A204.1 (cell line): ENCODE measurements at regions not wholly inside any gene's neighbourhood (a gene's known extent, or its start where the extent isn't known, plus 50 kb on each side); places are given as distances from the start of the nearest gene placed in this dataset.

Experiments
- FAIRE-seq: peaks from 2 replicates; lab custom pipeline; 2012; peaks lifted over from hg19 to GRCh38; lab: Jason Lieb, UNC

DNA sequence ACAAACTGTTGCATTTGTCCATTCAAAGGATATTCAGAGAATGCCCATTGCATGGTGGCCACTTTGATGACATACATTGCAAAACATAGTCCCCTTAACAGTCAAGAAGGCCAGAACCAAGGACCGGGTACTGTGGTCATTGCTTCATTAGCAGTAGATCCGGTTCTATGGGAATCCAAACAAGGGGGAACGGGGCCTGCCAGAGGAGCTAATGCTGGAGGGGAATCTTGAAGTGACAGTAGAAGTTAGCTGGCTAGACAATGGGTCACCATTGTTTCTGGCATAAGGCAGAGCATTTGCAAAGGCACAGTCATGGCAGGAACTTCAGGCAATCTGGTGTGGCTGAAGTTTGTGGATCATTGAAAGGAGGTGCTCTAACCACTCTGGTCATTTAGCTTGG, 279.7 kb downstream of the SS18 start:
- FAIRE-seq = no peak

DNA sequence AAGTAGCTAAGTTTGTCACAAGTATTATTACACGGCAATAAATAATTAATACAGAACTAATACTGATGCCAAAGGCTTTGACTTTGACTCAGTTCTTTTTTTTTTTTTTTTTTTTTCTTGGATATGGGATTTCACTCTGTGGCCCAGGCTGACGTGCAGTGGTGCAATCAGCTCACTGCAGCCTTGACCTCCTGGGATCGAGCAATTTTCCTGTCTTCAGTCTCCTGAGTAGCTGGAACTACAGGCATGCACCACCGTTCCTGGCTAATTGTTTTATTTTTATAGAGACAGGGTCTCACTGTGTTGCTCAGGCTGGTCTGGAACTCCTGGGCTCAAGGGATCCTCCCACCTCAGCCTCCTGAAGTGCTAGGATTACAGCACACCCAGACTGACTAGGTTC, 284.5 kb downstream of the SS18 start:
- no peak for FAIRE-seq

DNA sequence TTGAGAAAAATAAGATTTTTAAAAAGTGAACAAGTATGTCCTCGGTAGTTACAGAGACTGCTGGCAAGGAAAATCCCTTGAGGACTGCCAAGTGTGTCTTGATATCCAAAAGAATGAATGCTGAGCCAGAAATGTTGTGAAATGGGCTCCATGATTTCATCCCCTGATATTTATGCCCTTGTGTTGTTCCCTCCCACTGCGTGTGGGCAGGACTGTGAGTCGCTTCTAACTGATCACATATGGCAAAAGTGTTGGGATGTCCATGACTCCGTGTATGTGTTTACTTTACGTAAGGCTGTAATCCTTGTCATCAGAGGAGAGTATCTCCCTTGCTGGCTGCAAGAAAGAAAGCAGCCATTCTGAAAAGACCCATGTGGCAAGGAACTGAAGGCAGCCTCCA, 285.1 kb downstream of the SS18 start:
- no peak for FAIRE-seq

DNA sequence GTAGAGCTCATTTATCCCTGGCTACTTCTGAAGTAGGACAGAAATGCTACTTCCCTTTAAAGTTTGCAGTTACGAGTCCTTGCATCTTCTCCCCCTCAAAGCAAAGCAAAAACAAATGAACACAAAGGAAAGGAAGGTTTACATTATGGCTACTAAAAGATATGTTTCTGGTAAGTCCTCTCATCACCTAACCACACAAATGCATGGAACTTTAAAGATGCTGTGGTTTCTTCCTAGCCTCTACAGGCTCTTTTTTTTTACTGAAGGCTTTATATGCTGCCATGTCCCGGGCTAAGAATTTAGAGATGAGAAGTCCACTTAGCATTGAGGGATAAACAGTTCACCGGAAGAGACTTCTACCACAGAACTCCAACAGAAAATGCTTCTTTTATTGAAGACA, 291.2 kb downstream of the SS18 start:
- no peak for FAIRE-seq

DNA sequence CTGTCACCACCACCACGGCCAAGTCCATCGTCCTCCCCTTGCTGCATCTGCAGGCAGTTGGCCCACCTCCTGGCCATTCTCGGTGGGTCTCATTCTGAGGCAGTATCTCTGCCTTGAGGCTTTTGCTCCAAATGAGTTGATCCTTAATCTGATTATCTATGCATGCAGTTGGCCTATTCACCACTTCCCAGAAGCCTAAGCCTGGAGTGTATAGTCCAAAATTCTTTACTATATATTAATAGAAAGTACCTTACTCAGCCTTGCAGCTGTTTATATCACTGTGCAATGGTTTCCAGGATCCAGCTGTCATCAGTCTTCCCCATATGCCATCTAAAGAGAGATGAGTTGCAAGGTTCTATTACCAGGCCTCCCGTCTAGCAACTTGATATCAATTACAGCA, 292.4 kb downstream of the SS18 start:
- FAIRE-seq = no peak

DNA sequence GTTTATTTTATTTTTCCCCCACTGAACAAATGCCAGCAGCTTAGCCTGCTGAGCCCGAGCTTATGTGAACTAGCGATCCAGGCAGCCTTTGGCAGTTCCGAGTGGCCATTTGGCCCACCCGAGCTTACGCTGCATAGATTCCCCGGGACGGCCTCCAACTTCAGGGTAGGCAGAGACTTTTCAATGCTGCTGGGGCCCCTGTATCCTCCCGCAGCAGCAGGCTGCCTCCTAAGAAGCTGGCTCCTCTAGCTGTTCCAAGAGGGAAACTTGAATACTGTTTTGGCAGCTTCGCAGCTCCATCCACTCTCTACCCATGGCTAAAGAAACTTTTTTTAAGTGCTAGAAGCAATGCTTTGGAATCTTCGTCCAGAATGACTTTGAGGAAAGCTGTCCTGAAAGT, 295.2 kb downstream of the SS18 start:
- FAIRE-seq = no peak

DNA sequence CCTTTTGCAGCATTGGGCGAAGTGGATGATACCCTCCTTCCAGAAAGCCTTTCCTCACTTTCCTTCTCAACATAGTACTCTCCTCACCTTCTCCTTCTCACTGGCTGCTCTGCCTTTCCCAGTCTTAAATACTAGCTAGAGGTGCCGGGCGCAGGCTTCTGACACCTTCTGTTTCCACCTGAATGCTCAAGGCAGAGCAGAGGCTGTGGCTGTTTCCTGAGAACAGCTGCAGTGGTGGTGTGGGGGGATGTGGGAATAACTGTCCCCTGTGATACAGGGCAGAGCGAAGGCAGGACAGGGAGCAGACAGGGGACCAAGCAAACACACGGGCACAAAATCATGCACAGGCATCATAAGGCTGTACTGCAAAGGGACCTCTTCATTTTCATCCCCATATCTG, 303.1 kb downstream of the SS18 start:
- no peak for FAIRE-seq

DNA sequence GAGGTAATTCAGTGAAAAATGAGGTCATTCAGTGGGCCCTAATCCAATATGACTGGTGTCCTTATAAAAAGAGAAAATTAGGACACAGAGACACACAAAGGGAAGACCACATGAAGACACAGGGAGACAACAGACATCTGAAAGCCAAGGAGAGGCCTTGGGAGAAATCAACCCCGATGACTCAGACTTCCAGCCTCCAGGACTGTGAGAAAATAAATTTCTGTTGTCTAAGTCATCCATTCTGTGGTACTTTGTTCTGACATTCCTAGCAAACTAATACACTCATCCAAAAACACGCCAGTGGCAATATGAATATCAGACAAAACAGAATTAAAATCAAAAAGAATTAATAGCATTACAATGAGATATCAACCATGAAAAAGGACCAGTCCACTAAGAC, 303.7 kb downstream of the SS18 start:
- no peak for FAIRE-seq

DNA sequence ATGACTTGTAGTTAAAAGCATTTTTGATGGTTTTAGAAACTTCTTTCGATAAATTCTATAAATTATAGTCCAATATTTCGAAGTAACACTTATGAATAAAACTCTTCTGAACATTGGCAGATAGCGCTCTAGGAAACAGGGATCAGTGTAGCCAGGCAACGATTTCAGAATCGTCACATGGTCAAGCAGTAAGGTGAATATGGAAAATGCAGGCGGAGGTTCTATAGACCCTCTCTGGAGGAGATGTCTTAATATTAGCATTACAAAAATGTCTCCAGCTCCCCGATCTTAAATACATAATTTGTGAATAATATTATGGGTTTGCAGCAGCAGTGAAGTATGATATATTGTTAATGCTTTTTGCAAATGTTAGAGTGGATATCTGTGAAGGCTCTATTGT, 310.3 kb downstream of the SS18 start:
- FAIRE-seq = no peak

DNA sequence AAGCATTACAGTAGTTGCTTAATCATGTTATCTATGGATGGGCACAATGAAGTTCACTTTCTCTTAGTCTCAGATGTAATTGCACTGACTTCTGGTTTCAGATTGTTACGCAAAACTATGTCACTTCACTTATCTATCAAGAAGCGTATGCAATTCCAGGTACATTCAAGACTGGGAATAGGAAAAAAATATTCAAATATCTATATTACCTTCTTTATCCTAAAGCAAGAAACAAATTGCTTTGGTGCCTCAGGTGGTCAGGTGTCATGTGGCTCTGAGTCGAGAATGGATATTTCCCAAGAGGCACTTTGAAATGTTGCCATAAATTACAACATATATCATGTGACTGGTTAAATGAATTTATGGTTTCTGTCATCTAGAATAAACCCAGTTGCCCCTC, 318.6 kb downstream of the SS18 start:
- FAIRE-seq = no peak

DNA sequence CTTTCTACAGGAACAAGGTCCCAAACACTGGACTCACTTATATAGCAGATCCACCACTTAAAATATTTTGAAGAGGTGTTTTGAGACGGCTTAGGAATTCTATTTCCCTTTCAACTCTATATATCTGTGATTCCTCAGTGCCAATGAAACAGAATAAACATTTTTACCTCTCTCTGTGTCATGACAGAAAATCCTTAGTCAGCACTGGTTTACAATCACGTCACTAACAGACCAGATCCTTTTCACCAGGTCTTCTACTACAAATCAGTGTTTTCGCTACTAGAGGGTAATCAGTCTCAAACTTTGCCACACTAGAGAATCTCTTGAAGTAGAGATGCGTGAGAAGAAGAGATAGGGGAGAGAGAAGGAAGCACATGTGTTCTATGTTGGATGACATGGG, 325.6 kb downstream of the SS18 start:
- FAIRE-seq = no peak

DNA sequence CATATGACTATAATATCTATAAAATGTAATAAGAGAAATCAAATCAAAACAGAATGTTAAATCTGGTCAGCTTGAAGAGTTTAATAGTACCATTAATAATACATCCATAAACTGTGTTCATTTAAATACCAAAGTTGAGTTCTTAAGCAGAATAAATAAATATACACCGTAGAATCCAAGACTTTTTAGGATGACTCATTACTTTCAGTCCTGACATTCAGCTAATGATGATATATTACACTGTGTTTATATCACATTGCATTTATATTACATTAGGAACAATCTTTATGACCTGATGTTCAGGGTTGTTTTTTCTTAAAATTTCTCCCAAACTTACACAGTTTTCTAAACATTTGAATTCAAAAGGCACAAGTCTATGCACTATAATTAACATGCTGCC, 331.3 kb downstream of the SS18 start:
- no peak for FAIRE-seq

DNA sequence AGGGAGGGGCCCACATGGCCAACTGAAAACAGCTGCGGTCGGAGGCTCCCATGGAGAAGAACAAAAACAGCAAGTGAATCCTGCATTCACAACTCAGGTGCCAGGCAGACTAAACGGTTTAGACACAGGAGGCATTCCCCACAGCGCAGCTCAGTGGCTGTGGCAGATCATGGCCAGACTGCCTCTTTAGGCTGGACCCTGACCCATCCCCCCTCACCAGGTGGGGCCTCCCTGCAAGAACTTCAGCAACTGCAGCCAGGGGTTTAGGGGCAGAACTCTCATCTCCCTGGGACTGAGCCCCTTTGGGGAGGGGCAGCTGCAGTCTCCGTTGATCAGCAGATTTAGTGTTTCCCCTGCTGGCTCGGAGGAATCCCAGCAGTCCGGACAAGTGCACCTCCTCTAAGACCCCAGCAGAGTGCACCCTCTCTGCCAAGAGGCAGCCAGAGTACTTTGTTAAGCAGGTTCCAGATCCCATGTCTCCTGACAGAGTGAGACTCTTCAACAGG, 346.7 kb downstream of the SS18 start:
- FAIRE-seq = no peak

DNA sequence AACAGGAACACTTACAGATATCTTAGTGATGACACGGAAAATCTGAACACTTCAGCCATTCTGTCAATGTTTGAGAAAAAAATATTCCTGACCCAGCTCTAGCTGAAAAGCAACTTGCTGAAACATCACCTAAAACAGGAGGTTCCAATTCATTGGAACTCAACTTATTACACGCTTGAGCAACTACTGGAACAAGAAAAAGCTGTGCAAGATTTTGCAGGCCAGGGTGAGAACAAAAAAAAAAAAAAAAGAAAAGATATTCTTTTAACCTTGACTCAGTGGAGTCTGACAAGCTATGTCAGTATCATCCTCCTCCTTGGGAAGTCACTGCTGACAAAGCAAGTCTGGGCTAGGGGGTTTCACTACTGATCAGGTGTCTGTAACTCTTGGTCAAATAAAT, 351.0 kb downstream of the SS18 start:
- no peak for FAIRE-seq

DNA sequence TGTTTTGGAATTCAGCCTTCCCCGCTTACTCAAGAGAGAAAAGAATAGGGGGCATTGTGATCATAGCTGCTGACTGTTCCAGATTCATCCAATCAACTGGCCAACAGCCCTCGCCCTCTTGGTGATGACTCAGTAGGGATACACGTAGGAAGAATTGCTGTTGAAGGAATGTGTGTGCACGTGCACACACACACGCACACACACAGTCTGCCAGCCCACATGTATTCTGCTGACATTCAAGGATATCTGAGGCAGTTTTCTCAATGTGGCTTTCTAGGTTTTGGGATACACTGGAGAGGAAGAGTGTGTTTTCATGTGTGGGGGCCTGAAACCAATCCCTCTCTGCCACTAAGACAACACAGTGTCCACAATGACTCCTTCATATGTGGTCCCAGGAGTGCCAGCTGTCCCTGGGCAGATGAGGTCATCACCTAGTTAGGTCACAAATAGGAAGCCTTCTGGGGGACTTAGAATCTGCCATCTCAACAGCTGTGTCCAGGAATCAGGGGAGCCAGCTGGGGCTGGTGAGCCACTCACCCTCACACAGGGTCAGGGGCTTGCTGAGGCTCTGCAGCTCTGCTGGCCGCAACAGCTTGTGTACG, 352.6 kb downstream of the SS18 start:
- no peak for FAIRE-seq

DNA sequence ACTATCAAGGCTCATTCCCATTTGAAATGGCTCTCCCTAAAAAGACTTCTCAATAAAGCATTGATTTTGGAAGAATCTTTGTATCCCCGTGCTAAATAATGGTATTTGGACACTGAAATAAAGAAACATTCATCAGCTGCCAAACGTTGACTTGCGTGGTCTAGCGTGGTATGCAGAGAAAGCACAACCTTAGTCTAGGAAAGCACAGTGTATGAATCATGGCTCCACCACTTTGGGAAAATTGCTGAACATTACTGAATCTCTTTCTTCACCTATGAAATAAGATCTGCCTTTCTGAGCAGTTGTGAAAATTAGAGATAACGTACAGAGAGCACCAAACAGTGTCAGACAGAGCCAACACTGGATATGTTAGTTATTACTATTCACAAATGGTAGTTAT, 353.9 kb downstream of the SS18 start:
- no peak for FAIRE-seq

DNA sequence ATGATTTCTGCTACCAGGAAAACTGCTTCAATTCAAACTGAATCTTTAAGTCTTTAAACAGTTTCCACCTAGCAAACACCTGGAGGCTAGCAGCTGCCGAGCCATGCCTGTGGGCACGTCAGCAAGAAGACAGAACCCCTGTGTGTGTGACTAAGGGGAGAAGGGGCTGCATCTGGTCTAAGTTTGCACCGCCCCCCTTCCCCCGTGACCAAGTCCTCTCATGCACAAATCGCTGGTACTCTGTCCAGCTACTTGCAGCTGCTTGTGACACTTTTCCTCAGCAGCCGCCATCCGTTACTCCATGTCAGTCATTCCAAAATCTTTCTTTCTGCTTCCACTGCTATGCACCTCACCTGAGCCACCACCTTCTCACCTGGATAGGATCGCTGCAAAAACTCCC, 355.0 kb downstream of the SS18 start:
- FAIRE-seq = no peak

DNA sequence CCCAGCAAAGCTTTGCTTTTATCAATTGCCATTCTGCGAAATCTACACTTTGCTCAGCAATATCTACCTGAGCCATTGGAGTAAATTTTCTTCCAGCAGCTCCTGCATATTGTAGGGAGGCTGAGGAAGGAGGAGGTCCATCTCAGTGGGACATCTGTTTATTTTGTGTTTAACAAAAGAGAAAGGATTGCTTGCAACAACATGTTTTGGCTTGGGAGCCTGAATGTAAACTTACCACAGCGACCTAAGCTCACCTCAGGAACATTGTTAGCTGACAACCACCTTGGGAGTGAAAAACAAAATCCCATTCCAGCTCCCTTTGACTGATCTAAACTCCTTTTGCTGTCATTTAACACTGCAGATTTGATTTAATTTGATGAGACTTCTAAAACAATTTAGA, 356.1 kb downstream of the SS18 start:
- FAIRE-seq = no peak

DNA sequence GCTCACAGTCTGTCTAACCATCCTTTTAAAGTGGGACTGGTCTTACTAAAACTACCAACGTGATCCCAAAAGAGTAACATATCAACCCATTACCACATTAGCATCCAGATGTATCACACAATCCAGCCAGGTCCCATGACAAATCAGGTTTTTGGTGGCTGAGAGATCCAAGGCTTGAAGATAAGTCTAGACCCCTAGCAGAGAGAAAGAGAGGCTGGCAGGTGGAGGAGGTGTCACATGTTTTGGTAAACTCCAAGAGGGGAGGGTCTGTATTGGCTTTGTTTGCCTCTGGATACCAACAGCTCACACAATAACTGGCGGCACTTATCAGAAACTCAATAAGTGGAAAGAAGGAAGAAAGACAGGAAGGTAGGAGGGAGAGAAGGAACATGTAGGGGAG, 357.6 kb downstream of the SS18 start:
- FAIRE-seq = no peak

DNA sequence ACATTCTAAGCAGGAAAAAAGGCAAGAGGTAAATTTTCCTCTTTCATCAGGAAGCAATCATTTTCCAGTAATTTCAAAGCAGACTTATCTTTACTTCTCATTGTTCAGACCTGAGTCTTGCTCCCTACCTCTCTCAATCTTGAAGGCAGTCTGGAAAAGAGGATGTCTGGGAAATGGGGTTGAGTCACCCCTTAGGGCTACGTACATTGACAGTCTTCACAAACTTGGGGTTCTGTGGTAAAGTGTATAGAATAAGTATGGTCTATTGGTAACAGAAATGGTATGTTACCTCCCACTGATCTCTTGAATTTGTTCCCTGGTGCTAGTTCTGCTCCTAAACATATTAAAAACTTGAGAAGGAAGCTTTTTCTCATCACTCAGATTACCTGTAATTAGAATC, 361.3 kb downstream of the SS18 start:
- no peak for FAIRE-seq

DNA sequence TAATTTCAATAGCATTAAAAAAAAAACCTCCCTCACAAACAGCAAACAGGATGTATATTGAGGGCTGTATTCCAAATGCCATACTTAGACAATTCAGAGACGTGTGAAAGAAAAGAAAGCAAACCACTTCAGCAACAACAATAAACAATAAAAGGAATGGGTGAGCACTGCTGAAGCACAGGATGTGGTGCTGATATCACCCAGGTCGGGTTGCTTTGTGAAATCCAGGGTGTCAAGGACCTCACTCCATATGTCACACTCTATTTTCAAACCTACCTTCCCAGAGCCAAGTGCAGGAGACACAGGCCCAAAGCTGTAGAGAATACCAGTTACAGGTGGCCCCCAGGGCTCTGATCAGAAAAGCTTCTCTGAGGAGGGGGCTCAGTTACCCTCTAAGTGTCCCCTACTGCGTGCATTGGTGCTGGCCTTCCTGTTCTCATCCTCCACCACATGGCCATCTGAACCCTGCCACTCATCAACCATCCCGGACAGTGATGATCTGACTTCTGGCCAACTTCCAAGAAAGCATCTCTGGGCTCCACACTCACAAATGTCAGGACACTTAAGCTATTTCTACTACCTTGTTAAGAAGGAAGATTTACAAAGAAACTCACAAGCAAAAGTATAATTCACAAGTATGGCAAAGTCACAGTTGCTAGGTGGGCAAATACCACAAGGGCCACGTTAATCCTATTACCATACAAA, 363.0 kb downstream of the SS18 start:
- no peak for FAIRE-seq

DNA sequence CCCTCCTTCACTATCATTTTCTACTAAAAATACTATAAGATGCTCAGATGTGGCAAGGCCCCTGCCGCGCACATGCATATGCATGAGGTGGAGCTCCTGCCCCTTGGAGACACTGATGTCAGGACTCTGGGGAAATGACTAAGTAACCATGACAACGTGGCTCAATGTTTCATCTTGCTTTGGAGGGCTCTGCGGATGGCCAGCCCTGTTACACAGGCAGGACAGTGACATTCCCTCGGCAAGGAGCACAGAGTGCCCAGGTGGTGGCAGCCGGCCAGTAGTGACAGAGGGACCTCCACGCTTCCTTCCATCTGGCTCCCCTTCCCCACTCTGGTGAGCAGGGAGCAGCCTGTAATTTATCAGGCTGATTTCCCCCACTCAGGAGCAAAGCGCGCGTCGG, 364.1 kb downstream of the SS18 start:
- FAIRE-seq = no peak

DNA sequence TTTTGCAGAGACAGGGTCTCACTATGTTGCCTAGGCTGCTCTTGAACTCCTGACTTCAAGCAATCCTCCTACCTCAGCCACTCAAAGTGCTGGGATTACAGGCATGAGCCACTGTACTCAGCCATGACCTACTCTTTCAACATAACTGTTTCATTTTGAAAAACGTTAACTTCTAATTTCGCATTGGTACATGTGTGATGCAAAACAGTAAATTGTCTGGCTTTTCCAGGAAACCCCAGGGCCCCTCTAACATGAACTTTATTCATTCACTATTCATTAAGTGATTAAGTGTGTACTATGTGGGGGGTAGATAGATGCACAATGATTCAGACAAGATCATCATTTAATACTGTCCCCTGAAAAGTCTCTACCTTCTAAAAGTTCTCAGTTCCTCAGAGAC, 364.9 kb downstream of the SS18 start:
- FAIRE-seq = no peak

DNA sequence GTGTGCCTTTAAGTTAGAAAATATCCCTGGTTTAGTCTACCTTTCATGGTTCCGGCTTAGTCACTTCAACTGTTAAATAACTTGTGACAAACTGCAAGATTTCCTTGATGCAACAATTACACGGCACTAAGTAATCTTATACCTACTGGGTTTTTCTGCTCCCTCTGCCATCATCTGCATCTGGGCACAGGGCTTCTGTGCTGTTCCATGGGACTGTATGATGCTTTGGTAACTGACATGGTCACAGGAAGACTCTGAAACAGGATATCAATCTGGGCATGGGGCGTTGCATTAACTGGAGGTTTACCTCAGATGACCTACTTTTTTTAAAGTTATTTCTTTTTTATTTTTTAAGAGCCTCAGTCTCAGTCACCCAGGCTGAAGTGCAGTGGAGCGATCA, 365.4 kb downstream of the SS18 start:
- no peak for FAIRE-seq

DNA sequence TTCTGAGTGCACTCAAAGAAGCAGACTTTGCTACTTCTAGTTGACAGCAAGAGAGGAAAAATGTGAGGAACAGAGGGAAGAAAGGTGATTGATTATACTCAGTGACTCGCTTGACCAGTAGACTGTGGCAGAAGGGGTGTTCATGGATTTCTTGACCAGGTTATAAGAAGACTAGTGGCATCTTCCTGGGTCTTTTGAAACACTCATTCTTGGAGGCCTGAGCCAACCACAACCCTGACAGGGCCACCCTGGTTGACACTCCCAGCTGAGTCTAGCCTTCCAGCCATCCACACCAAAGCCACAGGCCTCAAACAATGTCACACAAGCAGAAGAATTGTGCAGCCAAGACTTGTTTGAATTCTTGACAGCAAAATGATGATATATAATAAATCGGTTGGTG, 366.3 kb downstream of the SS18 start:
- FAIRE-seq = no peak
